ENCODE measurements at regions not wholly inside any gene's neighbourhood (a gene's known extent, or its start where the extent isn't known, plus 50 kb on each side); places are given as distances from the start of the nearest gene placed in this dataset.

DNA sequence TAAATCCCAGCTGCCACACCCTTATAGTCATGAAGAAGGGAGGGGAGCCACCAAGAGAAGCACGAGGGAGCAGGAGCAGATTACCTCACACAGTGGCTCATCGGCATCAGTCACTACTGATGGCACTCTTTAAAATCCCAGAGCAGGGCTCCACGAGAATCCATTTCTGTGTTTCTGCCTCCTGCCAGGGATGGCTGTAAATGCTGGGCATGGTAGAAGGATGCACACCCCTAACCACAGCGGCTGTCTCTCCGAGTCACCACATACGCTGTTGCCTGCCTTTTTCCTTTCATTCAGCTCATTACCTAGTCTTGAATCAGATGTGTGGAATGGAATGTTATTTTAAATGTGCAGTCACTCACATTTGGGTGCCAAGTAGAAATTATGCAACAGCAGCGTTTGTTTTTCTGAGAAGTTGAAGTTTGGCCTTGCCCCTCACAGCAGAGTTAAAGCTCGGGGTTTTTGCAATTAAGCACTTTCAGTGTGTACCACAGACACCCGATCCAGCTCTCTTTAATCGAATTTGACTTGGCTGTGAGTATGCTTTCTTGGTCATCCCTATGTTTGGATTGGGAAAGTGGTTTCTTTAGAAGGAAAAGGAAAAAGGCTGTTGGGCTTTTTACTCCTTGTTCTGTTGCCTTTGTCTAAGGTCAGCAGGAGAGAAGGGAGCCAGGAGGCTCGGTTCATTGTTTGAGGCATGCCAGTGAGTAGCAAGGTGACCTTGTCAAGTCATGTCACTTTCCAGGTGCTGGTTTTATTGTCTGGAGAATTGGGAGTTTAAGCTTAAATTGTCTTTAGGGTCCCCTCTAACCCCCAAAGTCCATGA is 284.2 kb upstream of the TPM1 start:
- no peak for DNase-seq

DNA sequence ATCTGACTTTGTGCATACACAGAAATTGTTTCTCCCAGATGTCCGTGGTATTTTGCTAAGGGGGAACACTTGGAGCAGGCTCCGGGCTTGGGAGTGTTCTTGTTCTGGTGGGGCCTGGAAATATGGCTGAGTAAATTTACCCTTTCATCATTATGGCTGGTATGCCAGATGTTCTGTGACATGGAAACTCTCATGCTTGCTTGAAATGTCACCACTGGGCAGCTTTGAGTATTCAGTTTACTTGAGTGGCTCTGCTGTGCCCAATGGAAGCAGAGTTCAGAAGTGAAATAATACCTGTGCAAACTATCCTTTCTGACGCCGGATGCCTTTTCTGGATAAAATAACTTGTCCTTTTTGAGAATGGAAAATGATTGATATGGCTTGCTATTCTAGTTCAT is 283.6 kb upstream of the TPM1 start:
- no peak for DNase-seq

DNA sequence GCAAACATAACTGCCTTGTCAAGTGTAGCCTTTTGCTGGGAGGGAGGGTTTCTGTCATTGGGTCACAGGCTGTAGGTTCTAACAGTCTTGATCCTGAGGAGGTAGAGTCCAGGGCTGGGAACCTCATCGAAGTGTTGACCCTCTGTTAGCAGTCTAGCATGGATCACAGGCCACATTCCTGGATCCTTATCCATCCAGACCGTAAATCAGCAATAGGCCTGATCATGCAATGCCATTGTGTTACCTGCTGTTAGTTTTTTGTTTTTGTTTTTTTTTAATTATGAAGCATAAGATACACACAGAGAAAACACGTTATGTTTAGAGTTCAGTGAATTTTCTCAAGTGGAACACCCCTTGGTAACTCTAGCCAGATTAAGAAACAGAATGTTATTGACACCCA is 282.0 kb upstream of the TPM1 start:
- DNase-seq: no peak

DNA sequence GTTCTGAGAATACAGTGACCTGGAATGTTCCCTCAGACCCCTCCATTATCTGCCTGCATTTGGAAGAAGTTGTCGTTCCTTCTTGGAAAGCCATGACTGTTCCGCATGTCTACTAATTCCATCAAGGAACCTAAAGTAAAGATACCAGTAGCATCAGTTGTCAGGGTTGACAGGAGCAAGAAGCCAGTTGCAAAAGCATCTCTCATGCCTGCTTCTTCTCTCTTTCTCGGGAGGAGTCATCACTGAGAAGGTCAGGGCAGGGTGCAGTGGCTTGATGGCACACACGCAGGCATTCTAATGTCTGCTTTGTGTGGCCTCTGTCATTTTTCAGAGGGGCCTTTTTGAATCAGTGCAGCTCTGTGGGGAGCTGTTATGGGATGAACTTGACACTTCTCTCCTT is 276.6 kb upstream of the TPM1 start:
- no peak for DNase-seq

DNA sequence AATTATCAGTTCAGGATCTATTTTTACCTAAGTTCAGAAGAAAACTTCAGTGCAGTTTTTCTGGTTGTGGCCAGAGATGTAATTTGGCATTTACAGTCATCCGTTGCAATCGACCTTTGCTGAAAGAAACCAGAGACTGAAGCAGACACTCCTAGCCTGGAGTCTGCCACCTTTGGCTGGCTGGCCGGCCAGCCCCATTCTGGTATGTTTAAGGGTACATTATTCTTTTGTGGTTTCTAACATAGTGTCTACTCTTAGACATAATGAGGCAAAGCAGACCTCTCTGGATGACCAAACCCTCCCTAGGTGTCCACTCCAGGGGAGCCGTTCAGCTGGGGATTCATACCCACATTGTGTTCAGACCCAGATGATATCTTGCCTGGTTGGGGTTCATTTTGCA is 275.9 kb upstream of the TPM1 start:
- no peak for DNase-seq

DNA sequence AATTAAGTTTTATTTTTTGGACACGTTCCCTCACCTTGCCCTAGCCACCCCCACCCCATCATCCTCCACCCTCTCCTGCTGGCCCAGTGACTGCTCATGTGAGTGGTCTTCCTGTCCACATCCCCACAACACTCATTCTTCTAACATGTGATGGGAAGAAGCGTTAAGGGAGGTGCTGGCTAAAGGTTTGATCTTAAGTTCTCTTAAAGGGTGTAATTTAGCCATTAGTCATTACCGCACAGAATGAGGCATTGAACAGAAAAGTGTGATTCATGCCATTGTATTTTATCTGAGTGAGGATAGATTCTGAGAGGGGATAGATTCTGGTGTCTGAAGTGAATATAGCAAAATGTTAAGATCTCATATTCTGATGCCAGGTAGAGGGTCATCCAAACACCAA is 272.9 kb upstream of the TPM1 start:
- DNase-seq: no peak

DNA sequence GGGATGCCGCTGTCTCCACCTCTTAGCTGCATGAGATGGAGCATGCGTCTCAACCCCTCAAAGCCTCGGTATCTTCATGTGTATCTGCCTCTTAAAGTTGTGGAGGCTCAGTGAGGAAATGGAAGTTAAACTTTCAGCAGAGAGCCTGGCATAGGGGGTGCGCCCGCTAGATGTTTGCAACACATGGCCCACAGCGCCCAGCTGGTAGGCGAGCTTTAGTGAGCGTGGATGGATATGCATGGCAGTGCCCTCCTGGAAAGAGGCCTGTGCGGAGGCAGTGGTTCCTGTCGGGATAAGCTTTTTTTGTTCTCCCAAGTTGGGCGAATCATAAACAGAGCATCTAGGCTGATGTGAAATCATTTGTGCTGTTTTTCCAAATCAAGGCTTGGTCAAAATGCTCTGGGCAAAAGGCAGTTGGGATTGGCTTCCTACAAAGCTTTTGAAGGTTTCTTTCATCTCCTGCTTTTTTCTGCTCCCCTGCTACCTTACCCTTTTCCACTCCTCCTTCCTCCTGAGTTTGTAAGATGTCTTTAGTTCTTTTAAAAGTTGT is 272.4 kb upstream of the TPM1 start:
- DNase-seq: no peak

DNA sequence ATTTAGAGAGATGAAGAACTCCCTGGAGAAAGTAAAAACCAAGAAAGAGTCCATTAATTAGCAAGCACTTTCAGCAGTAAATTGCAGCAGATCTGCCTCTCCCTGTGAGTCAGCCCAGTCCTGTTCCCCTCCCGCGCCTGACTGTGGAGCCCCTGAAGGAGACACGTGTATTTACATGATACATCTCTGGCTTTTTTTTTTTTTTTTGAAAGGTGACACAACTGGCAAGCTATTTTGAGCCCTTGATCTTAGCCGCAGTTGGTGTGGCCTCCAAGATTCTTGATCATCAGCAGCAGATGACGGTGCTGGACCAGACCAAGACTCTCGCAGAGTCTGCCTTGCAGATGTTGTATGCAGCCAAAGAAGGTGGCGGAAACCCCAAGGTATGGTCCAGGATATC is 271.8 kb upstream of the TPM1 start:
- no peak for DNase-seq

DNA sequence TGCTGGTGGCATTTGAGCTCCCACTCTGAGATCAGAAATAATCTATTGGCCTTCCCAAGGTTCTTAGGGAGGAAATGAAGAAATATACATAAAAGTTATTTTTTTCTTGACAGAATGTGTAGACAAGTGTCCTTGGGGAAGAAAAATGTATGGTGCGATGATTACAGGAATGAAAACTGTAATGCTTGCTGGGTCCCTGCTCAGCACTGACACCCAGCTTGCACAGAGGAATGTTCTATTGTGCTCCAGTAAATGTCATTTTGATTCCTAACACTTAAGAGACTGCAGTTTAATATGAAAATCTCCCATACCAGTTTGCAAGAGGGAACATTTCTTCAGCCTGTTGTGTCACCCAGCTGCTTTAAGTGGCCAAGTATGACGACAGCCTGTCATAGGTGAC is 271.3 kb upstream of the TPM1 start:
- DNase-seq: no peak

DNA sequence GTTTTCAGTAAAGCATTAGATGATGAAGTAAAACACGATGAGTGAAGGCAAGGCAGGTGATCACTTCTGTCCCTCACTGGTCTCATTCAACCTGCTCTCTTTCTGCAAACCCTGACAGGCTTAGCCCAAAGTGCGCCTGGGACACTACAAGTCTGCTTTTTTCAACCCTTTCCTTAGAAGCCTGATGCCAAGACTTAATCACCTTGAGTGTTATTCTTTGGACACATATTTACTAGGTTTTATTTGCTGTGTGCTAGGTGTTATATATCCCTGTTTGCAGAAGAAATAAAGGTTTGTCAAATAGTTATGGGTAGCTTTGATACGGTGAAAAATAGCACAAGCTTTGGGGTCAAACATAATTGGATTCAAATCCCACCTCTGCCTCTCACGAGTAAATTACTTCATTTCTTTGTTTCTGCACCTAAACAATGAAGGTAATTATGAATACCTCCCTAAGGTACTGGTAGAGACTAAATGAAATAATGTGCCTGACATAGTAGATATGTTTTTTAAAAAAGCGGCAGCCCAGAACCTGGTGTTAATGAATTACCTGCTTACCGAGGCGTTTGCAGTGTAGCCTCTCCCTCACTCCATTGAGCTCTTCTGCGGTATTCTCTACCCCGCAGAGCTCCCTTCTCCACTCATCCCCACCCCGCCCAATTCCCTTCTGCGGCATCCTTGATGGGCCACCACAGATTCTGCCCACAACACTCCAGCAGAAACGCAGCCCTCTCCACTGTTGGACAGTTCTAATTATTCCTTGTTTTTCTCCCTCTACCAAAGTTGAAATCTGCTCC is 269.0 kb upstream of the TPM1 start:
- no peak for DNase-seq

DNA sequence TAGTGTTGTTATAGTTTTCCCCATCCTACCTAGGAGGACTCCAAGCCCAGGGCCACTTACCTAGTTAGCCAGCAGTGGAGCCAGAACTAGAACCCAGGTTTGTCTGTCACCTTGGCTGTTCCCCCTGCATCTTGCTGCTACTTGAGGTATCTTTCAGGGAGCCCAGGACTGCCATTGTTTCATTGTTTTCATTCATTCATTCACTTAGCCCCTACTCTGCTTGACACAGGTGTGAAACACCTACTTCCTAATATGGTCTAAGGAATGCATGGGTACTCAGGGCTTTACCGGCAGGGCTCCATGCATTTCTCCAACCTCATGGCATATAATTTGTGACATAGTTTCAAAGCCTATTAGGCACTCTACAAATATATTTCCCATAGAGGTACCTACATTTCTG is 266.6 kb upstream of the TPM1 start:
- no peak for DNase-seq

DNA sequence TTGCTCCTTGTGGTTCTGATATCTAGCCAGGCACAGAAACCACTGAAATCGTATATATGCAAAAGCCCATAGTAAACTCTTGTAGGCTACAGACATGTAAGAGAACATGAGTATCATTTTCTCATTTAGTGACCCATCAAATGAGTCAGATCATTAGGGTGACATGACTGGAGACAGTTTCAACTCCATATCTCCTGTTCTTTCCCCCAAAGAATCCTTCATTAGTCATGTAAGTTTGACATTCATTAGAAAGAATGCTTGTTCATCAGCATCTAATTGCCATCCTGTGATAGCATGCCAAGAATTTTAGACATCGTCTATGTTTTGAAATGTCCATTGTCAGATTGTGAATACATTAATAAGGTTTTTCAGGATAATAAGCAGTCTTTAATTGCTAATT is 264.9 kb upstream of the TPM1 start:
- no peak for DNase-seq

DNA sequence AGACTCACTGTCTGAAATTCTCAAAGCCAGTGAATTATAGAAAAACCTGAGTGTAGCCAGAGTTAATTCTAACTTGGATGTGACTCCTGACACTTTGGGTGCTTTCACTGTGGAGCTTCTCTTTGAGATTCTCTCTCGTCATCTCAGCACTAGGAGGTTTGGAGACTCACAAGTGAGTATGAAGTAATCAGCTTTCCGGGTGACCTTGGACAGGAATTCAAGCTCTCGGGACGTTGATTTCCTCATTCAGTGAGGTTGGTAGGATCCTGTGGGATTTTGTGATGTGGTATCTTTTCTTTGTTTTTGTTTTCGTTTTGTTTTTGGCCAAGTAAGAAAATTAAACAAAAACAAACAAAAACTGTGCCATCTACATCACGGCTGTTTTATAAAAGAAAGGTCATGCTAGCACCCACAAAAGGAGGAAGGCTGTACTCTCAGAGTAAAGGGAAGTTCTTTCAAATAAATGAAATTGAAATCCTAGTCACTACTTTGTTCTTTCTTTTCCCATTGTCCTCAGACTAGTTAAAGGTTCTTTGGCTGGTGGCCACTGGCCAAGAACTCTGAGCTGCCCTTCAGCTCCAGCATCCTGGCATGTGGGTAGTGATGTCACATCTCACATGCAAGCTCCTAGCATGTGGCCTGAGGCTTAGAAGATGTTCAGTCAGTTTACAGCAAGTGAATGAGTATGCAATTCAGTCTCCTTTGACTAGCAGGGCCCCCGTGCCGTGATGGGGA is 263.3 kb upstream of the TPM1 start:
- no peak for DNase-seq

DNA sequence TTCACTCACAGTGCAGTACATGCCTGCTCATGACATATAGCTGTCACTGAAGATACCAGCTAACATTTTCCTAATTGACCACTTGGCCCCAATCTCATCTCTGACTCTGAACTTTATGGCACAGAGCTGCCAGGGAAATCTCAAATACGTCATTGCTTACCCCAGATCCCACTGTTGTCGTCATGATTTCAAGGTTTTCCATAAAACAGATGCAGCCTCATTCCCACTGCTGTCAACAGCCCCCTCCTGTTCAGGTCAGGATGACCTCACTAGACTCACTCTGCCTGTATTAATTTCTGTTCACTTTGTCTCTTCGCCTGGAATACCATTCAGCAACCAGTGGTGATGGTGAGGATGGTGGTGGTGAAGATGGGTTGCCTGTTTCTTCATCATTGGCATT is 262.6 kb upstream of the TPM1 start:
- no peak for DNase-seq

DNA sequence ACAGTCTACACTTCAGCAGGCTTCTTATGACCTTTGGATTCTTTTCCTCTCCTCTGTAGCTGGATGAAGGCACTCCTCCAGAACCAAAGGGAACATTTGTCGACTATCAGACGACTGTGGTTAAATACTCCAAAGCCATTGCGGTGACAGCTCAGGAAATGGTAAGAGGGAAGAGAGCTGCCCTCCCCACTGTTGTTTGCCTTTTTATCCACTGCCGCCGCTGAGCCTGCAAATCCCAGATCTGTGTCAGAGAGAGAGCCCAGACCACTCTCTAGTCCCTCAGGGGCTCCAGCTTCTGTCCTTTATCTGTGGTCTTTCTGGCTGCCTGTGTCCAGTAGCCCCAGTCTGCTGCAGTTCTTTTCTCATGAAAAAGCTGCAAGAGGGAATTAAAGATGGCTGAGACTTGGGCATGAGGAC is 261.5 kb upstream of the TPM1 start:
- DNase-seq: no peak

DNA sequence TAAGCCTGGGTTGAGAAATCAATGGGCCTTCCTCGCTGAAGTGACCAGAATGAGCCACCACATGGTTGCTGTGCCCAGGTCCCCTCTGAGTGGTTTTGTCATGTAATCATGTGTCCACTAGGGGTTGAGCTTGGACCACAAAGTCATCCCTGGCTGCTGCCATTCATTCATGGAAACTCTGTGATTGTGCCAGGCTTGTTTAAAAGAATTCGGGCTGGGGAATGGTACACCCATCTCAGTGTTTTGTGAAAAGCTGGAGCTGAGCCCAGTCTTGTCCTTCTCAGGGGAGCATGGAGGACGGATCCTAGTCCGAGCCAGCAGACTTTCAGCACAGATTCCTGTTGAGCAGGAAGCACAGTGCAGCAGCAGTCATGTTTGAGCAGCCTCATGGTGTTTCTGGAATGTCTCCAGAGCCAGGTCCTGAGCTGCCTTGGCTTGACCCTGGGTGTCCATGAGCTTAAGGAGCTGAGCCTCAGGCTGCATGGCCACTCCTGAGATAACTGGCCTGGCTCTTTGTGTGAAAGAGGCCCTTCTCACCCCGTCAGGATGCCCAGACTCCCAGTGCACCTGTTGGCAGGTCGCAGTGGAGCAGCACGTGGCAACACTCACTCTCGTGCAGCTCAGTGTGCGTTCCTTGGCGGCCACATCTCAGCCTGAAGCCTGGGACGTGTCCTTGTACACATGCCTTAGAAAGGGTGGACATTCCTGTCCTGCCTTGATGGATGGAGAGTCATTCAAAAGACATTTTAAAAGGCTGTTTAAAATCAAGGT is 260.3 kb upstream of the TPM1 start:
- DNase-seq: no peak

DNA sequence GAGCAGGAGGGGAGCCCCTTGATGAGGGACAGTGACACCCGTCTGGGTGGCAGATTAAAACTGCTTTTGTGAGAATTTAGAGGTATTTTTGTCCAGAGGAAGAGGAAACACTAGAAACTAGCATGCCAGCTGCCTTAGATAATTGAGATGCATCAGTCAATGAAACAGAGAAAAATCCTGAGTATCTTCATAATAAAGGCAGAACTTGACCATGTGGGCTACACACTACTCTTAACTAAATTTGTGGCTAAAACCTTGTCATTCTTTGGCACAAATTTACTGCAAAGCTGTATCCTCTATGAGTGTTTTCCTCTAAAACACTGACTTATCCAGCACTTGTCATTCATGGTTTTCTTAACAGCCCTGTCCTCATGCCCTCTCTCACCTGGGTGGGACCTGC is 259.7 kb upstream of the TPM1 start:
- DNase-seq: no peak

DNA sequence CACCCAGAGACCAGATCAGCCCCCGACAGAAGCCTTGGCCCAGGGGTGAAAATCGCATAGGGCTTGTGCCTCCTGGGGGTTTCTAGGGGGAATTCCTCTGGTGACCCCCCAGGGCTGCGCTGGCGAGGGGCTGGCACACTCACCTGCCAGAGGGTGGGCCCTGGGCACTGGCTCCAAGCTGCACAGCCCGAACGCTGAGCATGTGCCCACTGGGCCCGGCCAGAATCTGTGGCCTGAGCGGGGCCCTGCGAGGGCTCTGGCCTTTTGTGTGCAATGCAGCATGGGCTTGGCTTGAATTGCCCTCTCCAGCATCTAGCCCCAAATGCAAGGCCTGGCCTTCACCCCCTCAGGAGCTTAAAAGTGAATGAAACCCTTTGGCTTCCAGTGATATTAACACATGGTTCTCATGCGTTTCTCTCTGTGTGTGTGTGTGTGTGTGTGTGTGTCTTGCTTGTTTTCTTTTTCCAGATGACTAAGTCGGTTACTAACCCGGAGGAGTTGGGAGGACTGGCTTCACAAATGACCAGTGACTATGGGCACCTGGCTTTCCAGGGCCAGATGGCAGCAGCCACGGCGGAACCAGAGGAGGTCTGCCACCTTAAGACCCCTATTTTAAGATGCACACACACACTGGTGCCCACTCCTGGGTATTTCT is 259.1 kb upstream of the TPM1 start:
- DNase-seq: no peak

DNA sequence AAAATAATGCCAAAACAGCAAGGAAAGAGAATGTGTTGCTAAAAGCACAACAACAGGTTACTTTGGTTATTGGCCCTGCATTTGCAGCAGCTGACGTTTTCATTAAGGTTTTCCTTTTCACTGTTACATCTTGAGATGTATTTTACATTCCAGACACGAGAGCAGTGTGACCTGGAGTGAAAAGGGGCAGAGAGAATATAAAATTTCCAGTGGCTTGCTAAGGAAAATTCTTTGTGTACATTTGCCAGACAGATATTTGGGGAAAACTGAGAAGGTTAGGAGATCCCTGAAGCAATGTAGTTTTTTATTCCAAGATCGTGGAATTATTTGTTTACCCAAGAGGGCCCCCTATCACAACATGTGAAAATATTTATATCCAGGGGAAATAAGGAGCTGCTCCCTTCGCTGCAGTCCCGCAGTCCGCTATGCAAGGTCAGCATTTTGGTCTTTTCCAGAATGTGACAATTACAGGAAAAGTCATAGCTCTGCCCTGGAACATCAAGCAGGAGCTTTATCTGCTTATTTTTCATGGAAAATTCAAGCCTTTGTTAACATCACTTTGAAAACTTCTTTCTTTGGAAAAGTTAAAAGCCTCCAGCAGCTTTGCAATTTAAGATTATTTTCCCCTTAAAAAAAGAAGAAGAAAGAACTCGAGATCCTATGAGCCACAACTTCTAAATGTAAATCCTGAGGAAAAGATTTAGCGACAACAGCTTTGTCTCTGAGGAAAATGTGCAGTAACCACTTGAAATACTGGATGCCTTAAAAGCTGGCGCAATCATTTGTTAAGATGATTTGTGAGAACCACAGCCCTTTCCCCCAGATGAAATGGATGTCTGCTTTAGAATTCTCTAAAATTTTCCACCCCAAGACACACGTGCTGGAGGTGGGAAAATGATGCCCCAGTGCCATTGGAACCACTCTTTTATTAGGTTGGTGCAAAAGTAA is 256.4 kb upstream of the TPM1 start:
- no peak for DNase-seq

DNA sequence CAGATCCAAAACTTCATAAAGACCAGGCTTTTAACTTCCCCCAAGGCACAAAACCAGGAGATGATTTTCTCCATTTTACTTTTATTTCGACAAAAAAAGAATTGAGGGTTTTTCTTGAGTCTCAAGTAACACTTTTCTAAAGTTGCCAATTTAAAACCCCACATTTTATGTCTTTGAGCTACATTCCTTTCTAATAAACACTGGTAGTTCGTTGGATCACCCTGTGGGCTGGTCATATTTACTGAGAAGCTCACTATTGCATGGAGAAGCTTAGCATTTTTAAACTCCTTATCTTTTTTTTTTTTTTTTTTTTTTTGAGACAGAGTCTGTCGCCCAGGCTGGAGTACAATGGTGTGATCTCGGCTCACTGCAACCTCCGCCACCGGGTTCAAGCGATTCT is 255.1 kb upstream of the TPM1 start:
- DNase-seq: no peak

DNA sequence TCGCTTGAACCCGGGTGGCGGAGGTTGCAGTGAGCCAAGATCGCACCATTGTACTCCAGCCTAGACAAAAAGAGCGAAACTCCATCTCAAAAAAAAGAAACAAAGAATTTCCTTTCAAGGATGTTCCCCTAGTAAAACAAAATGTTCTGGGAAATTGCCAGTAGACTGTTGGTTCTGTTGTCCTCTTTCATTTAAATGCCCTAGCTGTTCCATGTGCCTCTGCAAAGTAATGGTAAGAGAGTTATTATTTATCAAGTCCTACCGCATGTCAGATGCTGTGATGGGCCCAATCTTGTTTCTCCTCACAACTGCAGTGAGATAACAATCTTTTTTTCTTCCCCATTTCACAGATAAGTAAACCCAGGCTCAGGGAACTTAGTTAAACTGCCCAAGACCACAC is 254.3 kb upstream of the TPM1 start:
- DNase-seq: no peak
